Ishikawa (cell line): ENCODE measurements at regions not wholly inside any gene's neighbourhood (a gene's known extent, or its start where the extent isn't known, plus 50 kb on each side); places are given as distances from the start of the nearest gene placed in this dataset.

Source experiments
- CEBPB ChIP-seq: IDR thresholded peaks from 2 replicates; pipeline ENCODE4 v1.6.1; 2012
- CREB1 ChIP-seq: IDR thresholded peaks from 2 replicates; pipeline ENCODE4 v1.6.1; 2012; ENCODE audit warnings: low read depth
- EGR1 ChIP-seq: IDR thresholded peaks from 2 replicates; pipeline ENCODE4 v1.6.1; 2012
- EP300 ChIP-seq: IDR thresholded peaks from 2 replicates; pipeline ENCODE4 v1.6.1; 2012; ENCODE audit warnings: borderline replicate concordance
- FOXM1 ChIP-seq: IDR thresholded peaks from 2 replicates; pipeline ENCODE4 v1.6.1; 2012; ENCODE audit warnings: low read depth, borderline replicate concordance
- NFIC ChIP-seq: IDR thresholded peaks from 2 replicates; pipeline ENCODE4 v1.6.1; 2012
- RAD21 ChIP-seq: IDR thresholded peaks from 2 replicates; pipeline ENCODE4 v1.6.1; 2012; ENCODE audit warnings: low read depth
- TAF1 ChIP-seq: IDR thresholded peaks from 2 replicates; pipeline ENCODE4 v1.6.1; 2012; ENCODE audit warnings: low read depth, mild to moderate bottlenecking
- TCF12 ChIP-seq: IDR thresholded peaks from 2 replicates; pipeline ENCODE4 v1.6.1; 2012; ENCODE audit warnings: low read depth
- TEAD4 ChIP-seq: IDR thresholded peaks from 2 replicates; pipeline ENCODE4 v1.6.1; 2012
- YY1 ChIP-seq: IDR thresholded peaks from 2 replicates; pipeline ENCODE4 v1.6.1; 2012; ENCODE audit warnings: low read depth
- ZBTB7A ChIP-seq: IDR thresholded peaks from 2 replicates; pipeline ENCODE4 v1.6.1; 2012; ENCODE audit warnings: low read depth
- TF ChIP-seq, protein P1 (sequence below): IDR thresholded peaks from 2 replicates; pipeline ENCODE4 v1.6.1; 2012; ENCODE audit warnings: low read depth, mild to moderate bottlenecking
- TF ChIP-seq, protein P2 (sequence below): IDR thresholded peaks from 2 replicates; pipeline ENCODE4 v1.6.1; 2012
- TF ChIP-seq, protein P3 (sequence below): IDR thresholded peaks from 2 replicates; pipeline ENCODE4 v1.6.1; 2012

DNA sequence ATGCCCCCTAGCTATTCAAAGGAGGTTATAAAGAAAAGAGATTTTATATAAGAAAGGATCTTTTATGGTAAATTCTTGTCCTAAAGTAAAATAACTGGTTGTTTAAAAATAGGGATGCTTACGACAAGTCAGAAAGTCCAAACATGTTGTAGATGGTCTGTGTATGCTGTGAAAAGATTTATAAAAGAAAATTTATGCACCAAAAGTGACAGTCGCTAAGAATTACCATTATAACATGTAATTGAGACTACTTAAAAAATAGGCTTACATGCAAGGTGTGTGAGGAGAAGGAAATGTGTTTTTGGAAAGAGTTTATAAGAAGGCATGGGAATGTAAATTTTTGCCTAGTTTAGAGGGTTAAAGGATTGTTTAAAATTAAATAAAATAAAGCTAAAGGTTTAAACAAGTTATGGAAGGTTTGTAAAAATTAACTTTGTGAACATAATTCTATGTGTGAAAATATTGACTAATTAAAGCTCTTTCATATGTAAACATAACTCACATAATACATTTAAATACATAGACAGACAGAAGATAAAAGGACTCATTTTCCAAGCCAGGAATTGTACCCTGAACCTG, 118.5 kb downstream of the LYZL1 start:
- TF ChIP-seq CEBPB (no peak), YY1 (no peak), EP300 (no peak), TEAD4 (no peak), ZBTB7A (no peak), TAF1 (no peak), EGR1 (no peak), NFIC (no peak), CREB1 (no peak), FOXM1 (no peak), RAD21 (no peak), TCF12 (no peak)
- TF ChIP-seq, protein P1, sequence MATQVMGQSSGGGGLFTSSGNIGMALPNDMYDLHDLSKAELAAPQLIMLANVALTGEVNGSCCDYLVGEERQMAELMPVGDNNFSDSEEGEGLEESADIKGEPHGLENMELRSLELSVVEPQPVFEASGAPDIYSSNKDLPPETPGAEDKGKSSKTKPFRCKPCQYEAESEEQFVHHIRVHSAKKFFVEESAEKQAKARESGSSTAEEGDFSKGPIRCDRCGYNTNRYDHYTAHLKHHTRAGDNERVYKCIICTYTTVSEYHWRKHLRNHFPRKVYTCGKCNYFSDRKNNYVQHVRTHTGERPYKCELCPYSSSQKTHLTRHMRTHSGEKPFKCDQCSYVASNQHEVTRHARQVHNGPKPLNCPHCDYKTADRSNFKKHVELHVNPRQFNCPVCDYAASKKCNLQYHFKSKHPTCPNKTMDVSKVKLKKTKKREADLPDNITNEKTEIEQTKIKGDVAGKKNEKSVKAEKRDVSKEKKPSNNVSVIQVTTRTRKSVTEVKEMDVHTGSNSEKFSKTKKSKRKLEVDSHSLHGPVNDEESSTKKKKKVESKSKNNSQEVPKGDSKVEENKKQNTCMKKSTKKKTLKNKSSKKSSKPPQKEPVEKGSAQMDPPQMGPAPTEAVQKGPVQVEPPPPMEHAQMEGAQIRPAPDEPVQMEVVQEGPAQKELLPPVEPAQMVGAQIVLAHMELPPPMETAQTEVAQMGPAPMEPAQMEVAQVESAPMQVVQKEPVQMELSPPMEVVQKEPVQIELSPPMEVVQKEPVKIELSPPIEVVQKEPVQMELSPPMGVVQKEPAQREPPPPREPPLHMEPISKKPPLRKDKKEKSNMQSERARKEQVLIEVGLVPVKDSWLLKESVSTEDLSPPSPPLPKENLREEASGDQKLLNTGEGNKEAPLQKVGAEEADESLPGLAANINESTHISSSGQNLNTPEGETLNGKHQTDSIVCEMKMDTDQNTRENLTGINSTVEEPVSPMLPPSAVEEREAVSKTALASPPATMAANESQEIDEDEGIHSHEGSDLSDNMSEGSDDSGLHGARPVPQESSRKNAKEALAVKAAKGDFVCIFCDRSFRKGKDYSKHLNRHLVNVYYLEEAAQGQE: no peak
- TF ChIP-seq, protein P2, sequence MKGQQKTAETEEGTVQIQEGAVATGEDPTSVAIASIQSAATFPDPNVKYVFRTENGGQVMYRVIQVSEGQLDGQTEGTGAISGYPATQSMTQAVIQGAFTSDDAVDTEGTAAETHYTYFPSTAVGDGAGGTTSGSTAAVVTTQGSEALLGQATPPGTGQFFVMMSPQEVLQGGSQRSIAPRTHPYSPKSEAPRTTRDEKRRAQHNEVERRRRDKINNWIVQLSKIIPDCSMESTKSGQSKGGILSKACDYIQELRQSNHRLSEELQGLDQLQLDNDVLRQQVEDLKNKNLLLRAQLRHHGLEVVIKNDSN: no peak
- TF ChIP-seq, protein P3, sequence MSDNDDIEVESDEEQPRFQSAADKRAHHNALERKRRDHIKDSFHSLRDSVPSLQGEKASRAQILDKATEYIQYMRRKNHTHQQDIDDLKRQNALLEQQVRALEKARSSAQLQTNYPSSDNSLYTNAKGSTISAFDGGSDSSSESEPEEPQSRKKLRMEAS: no peak
